ENCODE measurements at regions not wholly inside any gene's neighbourhood (a gene's known extent, or its start where the extent isn't known, plus 50 kb on each side); places are given as distances from the start of the nearest gene placed in this dataset.

DNA sequence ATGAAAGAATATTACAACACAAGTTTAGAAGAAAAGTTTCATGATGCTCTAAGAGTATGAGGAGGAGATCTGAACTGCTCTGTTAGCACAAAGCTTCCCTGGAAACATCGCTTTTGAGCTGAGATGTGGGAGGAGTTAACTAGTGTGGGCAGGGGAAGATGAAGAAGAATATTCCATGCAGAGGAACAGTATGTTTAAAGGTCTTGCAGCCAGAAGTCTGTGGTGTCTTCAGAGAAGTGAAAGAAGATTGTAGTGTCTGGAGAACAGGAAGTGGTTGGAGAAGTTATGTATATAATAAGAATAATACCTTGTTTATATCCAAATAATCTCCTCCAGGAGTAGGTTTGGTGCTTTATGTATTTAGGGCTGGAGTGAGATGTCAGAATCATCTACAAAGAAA, 406.7 kb downstream of the MAN2A1 start:
- H3K4me1 Mint-ChIP-seq (ENCODE audit: low read depth) = no peaks in the 10 kb centered on the region
- TF ChIP-seq, protein P1, sequence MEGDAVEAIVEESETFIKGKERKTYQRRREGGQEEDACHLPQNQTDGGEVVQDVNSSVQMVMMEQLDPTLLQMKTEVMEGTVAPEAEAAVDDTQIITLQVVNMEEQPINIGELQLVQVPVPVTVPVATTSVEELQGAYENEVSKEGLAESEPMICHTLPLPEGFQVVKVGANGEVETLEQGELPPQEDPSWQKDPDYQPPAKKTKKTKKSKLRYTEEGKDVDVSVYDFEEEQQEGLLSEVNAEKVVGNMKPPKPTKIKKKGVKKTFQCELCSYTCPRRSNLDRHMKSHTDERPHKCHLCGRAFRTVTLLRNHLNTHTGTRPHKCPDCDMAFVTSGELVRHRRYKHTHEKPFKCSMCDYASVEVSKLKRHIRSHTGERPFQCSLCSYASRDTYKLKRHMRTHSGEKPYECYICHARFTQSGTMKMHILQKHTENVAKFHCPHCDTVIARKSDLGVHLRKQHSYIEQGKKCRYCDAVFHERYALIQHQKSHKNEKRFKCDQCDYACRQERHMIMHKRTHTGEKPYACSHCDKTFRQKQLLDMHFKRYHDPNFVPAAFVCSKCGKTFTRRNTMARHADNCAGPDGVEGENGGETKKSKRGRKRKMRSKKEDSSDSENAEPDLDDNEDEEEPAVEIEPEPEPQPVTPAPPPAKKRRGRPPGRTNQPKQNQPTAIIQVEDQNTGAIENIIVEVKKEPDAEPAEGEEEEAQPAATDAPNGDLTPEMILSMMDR (IDR thresholded peaks at IDR 0.05) = no peak
- no peak overlapping the region for H3K27ac Mint-ChIP-seq
- H3K36me3 Mint-ChIP-seq (ENCODE audit: low read depth) = no peaks in the 10 kb centered on the region
- H3K27me3 Mint-ChIP-seq (ENCODE audit: insufficient read depth) = no peaks in the 10 kb centered on the region
- DNase-seq = no peak
- peaks cover 4% of the 10 kb centered on the region for H3K9me3 Mint-ChIP-seq
- no peak overlapping the region for H3K4me3 Mint-ChIP-seq

DNA sequence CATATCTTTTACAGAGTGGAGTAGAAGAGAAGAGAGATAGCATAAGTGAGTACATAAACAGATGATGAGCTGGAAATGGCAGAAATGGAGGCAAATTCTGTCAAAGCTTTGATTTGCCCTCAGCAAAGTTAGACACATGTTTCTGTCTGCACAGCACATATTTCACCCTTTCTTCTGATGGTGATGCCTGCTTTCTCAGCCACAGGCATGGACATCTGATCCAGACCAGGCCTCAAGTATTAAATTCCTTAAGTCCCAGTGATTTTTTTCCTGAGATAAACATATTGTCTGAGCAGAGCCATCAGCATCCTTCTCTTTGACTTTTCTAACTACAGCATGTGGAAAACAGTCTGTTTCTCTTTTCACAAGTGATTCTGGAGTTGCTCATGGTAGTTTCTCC, 409.8 kb downstream of the MAN2A1 start:
- Mint-ChIP-seq H3K9me3 (peaks cover 4% of the 10 kb centered on the region), H3K4me3 (no peak overlapping the region), H3K4me1 (ENCODE audit: low read depth) (no peaks in the 10 kb centered on the region), H3K27me3 (ENCODE audit: insufficient read depth) (no peaks in the 10 kb centered on the region), H3K36me3 (ENCODE audit: low read depth) (no peaks in the 10 kb centered on the region), H3K27ac (no peak overlapping the region)
- TF ChIP-seq, protein P1 (IDR thresholded peaks at IDR 0.05) = no peak
- DNase-seq = no peak

DNA sequence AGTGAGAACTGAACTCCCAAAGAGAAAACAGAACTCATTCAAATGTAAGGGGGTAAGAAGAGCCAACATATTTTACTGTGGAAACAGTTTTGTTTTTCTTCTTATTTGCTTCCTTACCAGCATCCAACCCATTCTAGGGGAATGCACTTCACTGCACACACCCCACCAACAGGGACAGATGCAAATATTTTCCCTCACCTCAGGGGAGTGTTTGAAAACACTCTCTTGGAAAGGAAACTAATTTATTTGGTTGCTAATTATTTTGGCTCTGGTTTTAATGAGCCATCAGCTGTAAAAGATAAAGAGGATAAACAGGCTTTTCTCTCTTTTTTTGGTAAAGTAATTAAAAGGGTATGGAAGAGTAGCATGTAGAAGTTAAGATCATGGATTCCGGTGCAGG, 413.4 kb downstream of the MAN2A1 start:
- no peaks in the 10 kb centered on the region for H3K36me3 Mint-ChIP-seq (ENCODE audit: low read depth)
- no peak overlapping the region for H3K4me3 Mint-ChIP-seq
- TF ChIP-seq, protein P1 (IDR thresholded peaks at IDR 0.05) = no peak
- no peaks in the 10 kb centered on the region for H3K4me1 Mint-ChIP-seq (ENCODE audit: low read depth)
- H3K9me3 Mint-ChIP-seq = peaks cover 4% of the 10 kb centered on the region; the same call in 1 of the 2 replicates
- H3K27me3 Mint-ChIP-seq (ENCODE audit: insufficient read depth) = no peaks in the 10 kb centered on the region; the same call in 1 of the 2 replicates
- no peak overlapping the region for H3K27ac Mint-ChIP-seq
- DNase-seq = no peak

DNA sequence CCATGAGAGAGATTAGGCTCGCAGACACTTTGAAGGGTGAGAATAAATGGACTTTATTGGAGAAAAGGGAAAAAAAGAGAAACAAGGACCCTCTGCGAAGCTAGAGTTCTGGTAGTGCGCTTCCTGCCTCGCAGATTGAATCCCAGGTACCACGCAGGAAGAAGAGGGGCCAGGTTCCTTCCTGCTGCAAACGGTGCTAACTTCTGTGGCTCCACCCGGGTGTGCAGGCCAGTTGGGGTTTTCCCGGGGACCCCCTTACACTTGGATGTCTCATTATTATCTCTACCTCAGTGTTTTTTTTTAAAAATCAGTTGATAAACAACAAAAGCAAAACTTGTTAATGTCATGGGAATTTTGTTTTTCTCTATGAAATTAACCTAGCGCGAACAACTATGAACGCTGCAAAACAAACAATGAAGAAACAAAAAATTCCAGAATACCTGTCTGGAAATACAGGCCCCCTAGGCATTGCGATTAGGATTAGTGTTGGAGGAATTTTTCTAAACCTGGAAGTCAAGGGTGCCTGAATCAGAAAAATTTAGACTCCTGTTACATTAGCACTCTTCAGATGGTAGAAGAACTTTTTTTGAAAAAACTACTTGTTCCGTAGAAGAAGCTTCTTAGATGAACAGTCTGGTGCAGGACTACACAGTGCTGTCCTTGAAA, 414.5 kb downstream of the MAN2A1 start:
- TF ChIP-seq, protein P1 (IDR thresholded peaks at IDR 0.05) = no peak
- no peak for DNase-seq
- H3K4me1 Mint-ChIP-seq (ENCODE audit: low read depth) = no peaks in the 10 kb centered on the region
- no peak overlapping the region for H3K27ac Mint-ChIP-seq
- H3K4me3 Mint-ChIP-seq = no peak overlapping the region
- no peaks in the 10 kb centered on the region; the same call in 1 of the 2 replicates for H3K27me3 Mint-ChIP-seq (ENCODE audit: insufficient read depth)
- H3K36me3 Mint-ChIP-seq (ENCODE audit: low read depth) = no peaks in the 10 kb centered on the region
- no peaks in the 10 kb centered on the region for H3K9me3 Mint-ChIP-seq

DNA sequence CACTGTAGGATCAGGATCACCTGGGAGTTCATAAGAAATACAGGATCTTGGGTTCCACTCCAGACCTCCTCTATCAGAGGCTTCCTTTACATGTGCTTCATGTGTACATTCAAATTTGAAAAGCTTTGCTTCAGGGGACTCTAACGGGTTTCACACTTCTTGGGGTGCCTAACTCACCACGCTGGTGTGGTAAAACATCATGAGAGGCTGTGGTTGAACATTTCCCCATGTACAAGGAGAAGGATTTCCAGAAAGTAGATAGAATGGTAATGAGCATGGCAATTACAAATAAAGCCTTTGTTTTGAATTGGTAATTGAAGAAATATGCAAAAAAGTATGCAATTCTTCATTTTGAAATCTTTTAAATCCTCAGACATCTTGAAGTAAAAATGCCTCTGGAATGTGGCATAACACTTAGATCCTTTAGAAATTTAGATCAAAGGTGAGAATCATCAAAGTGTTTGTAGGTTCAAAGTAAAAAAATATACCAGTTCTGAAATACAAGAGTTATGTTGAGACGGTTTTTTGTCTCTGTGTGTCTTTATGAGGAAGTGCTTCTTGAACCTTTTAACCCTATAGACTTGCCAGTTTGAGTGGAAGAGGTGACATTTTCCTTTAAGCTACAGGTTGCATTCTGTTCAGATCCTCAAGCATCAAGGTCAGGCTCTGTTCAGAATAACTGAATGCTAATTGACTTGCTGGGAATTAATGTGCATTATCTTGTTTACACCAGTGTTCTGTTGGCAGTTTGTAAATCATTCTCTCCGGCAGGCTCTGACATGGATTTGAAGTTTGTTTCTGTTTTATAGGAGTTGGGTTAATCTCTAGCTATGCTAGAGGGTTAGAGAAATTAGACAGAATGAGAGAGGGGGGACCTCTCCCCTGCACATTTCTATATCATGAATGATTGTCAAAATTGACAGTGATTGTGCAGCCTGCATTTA, 415.3 kb downstream of the MAN2A1 start:
- Mint-ChIP-seq H3K4me3 (no peak overlapping the region), H3K27me3 (ENCODE audit: insufficient read depth) (no peaks in the 10 kb centered on the region; the same call in 1 of the 2 replicates), H3K4me1 (ENCODE audit: low read depth) (no peaks in the 10 kb centered on the region), H3K9me3 (no peaks in the 10 kb centered on the region), H3K27ac (no peak overlapping the region), H3K36me3 (ENCODE audit: low read depth) (no peaks in the 10 kb centered on the region)
- DNase-seq = no peak
- TF ChIP-seq, protein P1 (IDR thresholded peaks at IDR 0.05) = no peak

Data from HFFc6 (cell line).